SK-N-SH (cell line): ENCODE measurements at regions not wholly inside any gene's neighbourhood (a gene's known extent, or its start where the extent isn't known, plus 50 kb on each side); places are given as distances from the start of the nearest gene placed in this dataset.

Source experiments
- CTCF ChIA-PET: fragments of 300-600, 350-600 bp; formaldehyde crosslinking; extraction: SDS; loops from one replicate; lab custom pipeline; 2021; lab: Yijun Ruan, JAX
- POLR2A ChIA-PET: fragments of 350-600 bp; sonication (Branson Sonifier 250); formaldehyde crosslinking; extraction: SDS; loops from one replicate; lab custom pipeline; 2020; ENCODE audit warnings: antibody characterized with exemption, inconsistent platforms; lab: Yijun Ruan, JAX
- DNase-seq: peaks from one replicate; pipeline ENCODE4 v3.0.0; 2012
- H2AFZ ChIP-seq: fragments of 200-600 bp; sonication (generic); 2 replicates; pipeline ENCODE4 v1.8.1; 2016; ENCODE audit warnings: antibody characterized with exemption, mild to moderate bottlenecking, low read depth
- H3F3A ChIP-seq: fragments of 200-600 bp; sonication (generic); replicated peaks from 2 replicates; pipeline ENCODE3; 2016; ENCODE audit warnings: antibody characterized with exemption, mild to moderate bottlenecking; ENCODE audit not compliant: insufficient read depth
- H3K27ac ChIP-seq, 2 experiments: fragments of 200-500 bp in 1 of 2; fragments of 200-600 bp in 1 of 2; sonication (Bioruptor generic) in 1 of 2; sonication (generic), shearing (Covaris generic) in 1 of 2; 2 replicates each; pipeline versions ENCODE4 v1.5.1 to v1.6.1; 2014 to 2016; ENCODE audit warnings: low read depth in 2 of 2, inconsistent platforms in 1 of 2, low read length in 1 of 2, mild to moderate bottlenecking in 1 of 2, mixed read lengths in 1 of 2
- H3K27me3 ChIP-seq: fragments of 200-600 bp; sonication (generic), shearing (Covaris generic); 2 replicates; pipeline ENCODE4 v1.6.1; 2016; ENCODE audit warnings: mixed run types; ENCODE audit not compliant: insufficient read depth
- H3K36me3 ChIP-seq, 2 experiments: fragments of 200-500 bp in 1 of 2; fragments of 200-600 bp in 1 of 2; sonication (Bioruptor generic) in 1 of 2; sonication (generic) in 1 of 2; replicated peaks in 1 of 2; 2 replicates each; pipeline versions ENCODE3 to v1.5.1; 2014 to 2016; ENCODE audit warnings: low read length in 1 of 2, mild to moderate bottlenecking in 1 of 2; ENCODE audit not compliant: insufficient read depth in 2 of 2, control insufficient read depth in 1 of 2
- H3K4me1 ChIP-seq, 2 experiments: fragments of 200-500 bp in 1 of 2; fragments of 200-600 bp in 1 of 2; sonication (Bioruptor generic) in 1 of 2; sonication (generic), shearing (Covaris generic) in 1 of 2; 2 replicates each; pipeline versions ENCODE4 v1.5.1 to v1.6.1; 2014 to 2016; ENCODE audit warnings: low read depth in 1 of 2, low read length in 1 of 2, mixed run types in 1 of 2; ENCODE audit not compliant: insufficient read depth in 2 of 2, control insufficient read depth in 1 of 2
- H3K4me2 ChIP-seq: fragments of 200-600 bp; sonication (generic), shearing (Covaris generic); 2 replicates; pipeline ENCODE4 v1.6.1; 2017; ENCODE audit warnings: mixed run types
- H3K4me3 ChIP-seq, 2 experiments: fragments of 200-500 bp in 1 of 2; fragments of 200-600 bp in 1 of 2; sonication (Bioruptor generic) in 1 of 2; sonication (generic), shearing (Covaris generic) in 1 of 2; 2 replicates each; pipeline versions ENCODE4 v1.5.1 to v1.8.1; 2014 to 2016; ENCODE audit warnings: low read depth in 2 of 2, inconsistent platforms in 1 of 2, low read length in 1 of 2, mild to moderate bottlenecking in 1 of 2, mixed read lengths in 1 of 2, moderate library complexity in 1 of 2
- H3K79me2 ChIP-seq: fragments of 200-600 bp; sonication (generic); 2 replicates; pipeline ENCODE4 v1.8.1; 2017; ENCODE audit warnings: mild to moderate bottlenecking; ENCODE audit not compliant: insufficient read depth
- H3K9ac ChIP-seq: fragments of 200-600 bp; sonication (generic); 2 replicates; pipeline ENCODE4 v1.6.1; 2017; ENCODE audit warnings: mixed run types
- H3K9me2 ChIP-seq: fragments of 200-600 bp; sonication (generic); 2 replicates; pipeline ENCODE4 v1.6.1; 2017; ENCODE audit warnings: mixed run types
- H3K9me3 ChIP-seq: fragments of 200-600 bp; sonication (generic); 2 replicates; pipeline ENCODE4 v1.6.1; 2017; ENCODE audit warnings: mixed run types, mild to moderate bottlenecking, moderate library complexity
- H4K20me1 ChIP-seq: fragments of 200-600 bp; sonication (generic); 2 replicates; pipeline ENCODE4 v1.6.1; 2017; ENCODE audit warnings: mild to moderate bottlenecking, mixed run types; ENCODE audit not compliant: insufficient read depth
- CHD2 ChIP-seq: fragments of 150-350 bp; IDR thresholded peaks from 2 replicates; pipeline ENCODE4 v1.6.1; 2018; ENCODE audit warnings: low read length; ENCODE audit not compliant: partially characterized antibody
- ELF1 ChIP-seq: IDR thresholded peaks from 2 replicates; pipeline ENCODE4 v1.4.0; 2012
- EP300 ChIP-seq, 2 experiments: IDR thresholded peaks; 2 replicates each; pipeline versions ENCODE4 v1.4.0 to v1.6.1; 2012; ENCODE audit warnings: borderline replicate concordance in 1 of 2, low read depth in 1 of 2, low read length in 1 of 2
- FOSL2 ChIP-seq: IDR thresholded peaks from 2 replicates; pipeline ENCODE4 v1.4.0; 2012; ENCODE audit warnings: low read depth, mild to moderate bottlenecking, moderate library complexity, borderline replicate concordance
- GABPA ChIP-seq: IDR thresholded peaks from 2 replicates; pipeline ENCODE4 v1.4.0; 2012; ENCODE audit warnings: low read depth, mild to moderate bottlenecking
- JUND ChIP-seq: IDR thresholded peaks from 2 replicates; pipeline ENCODE4 v1.4.0; 2012
- MAX ChIP-seq: IDR thresholded peaks from 2 replicates; pipeline ENCODE4 v1.4.0; 2012; ENCODE audit warnings: low read depth
- NFIC ChIP-seq: IDR thresholded peaks from 2 replicates; pipeline ENCODE4 v1.4.0; 2012; ENCODE audit warnings: borderline replicate concordance
- NRF1 ChIP-seq: IDR thresholded peaks from 2 replicates; pipeline ENCODE4 v1.6.1; 2012; ENCODE audit warnings: low read depth, mild to moderate bottlenecking, low read length
- PBX3 ChIP-seq: IDR thresholded peaks from 2 replicates; pipeline ENCODE4; 2012
- RAD21 ChIP-seq: IDR thresholded peaks from 2 replicates; pipeline ENCODE4 v1.6.1; 2012; ENCODE audit warnings: mild to moderate bottlenecking, low read length
- RCOR1 ChIP-seq: fragments of 150-350 bp; IDR thresholded peaks from 2 replicates; pipeline ENCODE4 v1.6.1; 2017; ENCODE audit warnings: antibody characterized with exemption, low read length
- RXRA ChIP-seq: IDR thresholded peaks from 2 replicates; pipeline ENCODE4 v1.4.0; 2012; ENCODE audit warnings: low read depth, mild to moderate bottlenecking, borderline replicate concordance
- SMC3 ChIP-seq: IDR thresholded peaks from 2 replicates; pipeline ENCODE4 v1.6.1; 2012; ENCODE audit warnings: low read depth, low read length, improper control_type of control experiment
- TCF12 ChIP-seq: IDR thresholded peaks from 2 replicates; pipeline ENCODE4 v1.4.0; 2012
- TEAD4 ChIP-seq: IDR thresholded peaks from 2 replicates; pipeline ENCODE4 v1.4.0; 2012; ENCODE audit warnings: mild to moderate bottlenecking, borderline replicate concordance; ENCODE audit not compliant: insufficient read depth
- YY1 ChIP-seq: IDR thresholded peaks from 2 replicates; pipeline ENCODE4 v1.4.0; 2012; ENCODE audit warnings: low read depth, mild to moderate bottlenecking
- WGBS: methylation state at CpG from one replicate; pipeline ENCODE4 v1.1.6; 2017; ENCODE audit warnings: low lambda C conversion rate; 5-methylcytosine and 5-hydroxymethylcytosine counted together
- TF ChIP-seq, protein P1 (sequence below): IDR thresholded peaks from 2 replicates; pipeline ENCODE4 v1.4.0; 2012; ENCODE audit warnings: low read depth, borderline replicate concordance
- TF ChIP-seq, protein P2 (sequence below): fragments of 150-350 bp; IDR thresholded peaks from 2 replicates; pipeline ENCODE4 v1.6.1; 2016; ENCODE audit warnings: mild to moderate bottlenecking, low read depth, low read length
- TF ChIP-seq, protein P3 (sequence below): fragments of 200-600 bp; sonication (generic); IDR thresholded peaks from 2 replicates; pipeline ENCODE4 v1.6.1; 2017; ENCODE audit warnings: antibody characterized with exemption, mild to moderate bottlenecking, moderate library complexity

- Histone ChIP-seq H3K27me3 (no peaks in the 10 kb centered on the region), H3K4me1 (no peaks in the 10 kb centered on the region), H3K9ac (no peak overlapping the region), H3K9me2 (no peaks in the 10 kb centered on the region), H2AFZ (no peak overlapping the region), H4K20me1 (no peaks in the 10 kb centered on the region), H3K4me2 (no peak overlapping the region), H3F3A (no peaks in the 10 kb centered on the region), H3K36me3 (no peaks in the 10 kb centered on the region), H3K27ac (no peak overlapping the region), H3K4me3 (no peak overlapping the region), H3K79me2 (no peaks in the 10 kb centered on the region), H3K9me3 (no peaks in the 10 kb centered on the region)
- 0% methylated on average over 2 of the region's 2 CpGs for WGBS
- CTCF ChIA-PET, result no interaction called here
- POLR2A ChIA-PET, result no interaction called here
- TF ChIP-seq RCOR1 (no peak), MAX (no peak), GABPA (no peak), TCF12 (no peak), JUND (no peak), RXRA (no peak)
- TF ChIP-seq, protein P1, sequence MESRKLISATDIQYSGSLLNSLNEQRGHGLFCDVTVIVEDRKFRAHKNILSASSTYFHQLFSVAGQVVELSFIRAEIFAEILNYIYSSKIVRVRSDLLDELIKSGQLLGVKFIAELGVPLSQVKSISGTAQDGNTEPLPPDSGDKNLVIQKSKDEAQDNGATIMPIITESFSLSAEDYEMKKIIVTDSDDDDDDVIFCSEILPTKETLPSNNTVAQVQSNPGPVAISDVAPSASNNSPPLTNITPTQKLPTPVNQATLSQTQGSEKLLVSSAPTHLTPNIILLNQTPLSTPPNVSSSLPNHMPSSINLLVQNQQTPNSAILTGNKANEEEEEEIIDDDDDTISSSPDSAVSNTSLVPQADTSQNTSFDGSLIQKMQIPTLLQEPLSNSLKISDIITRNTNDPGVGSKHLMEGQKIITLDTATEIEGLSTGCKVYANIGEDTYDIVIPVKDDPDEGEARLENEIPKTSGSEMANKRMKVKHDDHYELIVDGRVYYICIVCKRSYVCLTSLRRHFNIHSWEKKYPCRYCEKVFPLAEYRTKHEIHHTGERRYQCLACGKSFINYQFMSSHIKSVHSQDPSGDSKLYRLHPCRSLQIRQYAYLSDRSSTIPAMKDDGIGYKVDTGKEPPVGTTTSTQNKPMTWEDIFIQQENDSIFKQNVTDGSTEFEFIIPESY, result no peak
- TF ChIP-seq, protein P2, sequence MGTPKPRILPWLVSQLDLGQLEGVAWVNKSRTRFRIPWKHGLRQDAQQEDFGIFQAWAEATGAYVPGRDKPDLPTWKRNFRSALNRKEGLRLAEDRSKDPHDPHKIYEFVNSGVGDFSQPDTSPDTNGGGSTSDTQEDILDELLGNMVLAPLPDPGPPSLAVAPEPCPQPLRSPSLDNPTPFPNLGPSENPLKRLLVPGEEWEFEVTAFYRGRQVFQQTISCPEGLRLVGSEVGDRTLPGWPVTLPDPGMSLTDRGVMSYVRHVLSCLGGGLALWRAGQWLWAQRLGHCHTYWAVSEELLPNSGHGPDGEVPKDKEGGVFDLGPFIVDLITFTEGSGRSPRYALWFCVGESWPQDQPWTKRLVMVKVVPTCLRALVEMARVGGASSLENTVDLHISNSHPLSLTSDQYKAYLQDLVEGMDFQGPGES, result no peak
- TF ChIP-seq, protein P3, sequence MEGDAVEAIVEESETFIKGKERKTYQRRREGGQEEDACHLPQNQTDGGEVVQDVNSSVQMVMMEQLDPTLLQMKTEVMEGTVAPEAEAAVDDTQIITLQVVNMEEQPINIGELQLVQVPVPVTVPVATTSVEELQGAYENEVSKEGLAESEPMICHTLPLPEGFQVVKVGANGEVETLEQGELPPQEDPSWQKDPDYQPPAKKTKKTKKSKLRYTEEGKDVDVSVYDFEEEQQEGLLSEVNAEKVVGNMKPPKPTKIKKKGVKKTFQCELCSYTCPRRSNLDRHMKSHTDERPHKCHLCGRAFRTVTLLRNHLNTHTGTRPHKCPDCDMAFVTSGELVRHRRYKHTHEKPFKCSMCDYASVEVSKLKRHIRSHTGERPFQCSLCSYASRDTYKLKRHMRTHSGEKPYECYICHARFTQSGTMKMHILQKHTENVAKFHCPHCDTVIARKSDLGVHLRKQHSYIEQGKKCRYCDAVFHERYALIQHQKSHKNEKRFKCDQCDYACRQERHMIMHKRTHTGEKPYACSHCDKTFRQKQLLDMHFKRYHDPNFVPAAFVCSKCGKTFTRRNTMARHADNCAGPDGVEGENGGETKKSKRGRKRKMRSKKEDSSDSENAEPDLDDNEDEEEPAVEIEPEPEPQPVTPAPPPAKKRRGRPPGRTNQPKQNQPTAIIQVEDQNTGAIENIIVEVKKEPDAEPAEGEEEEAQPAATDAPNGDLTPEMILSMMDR, result no peak
- DNase-seq, result no peak
Measured at GRCh38 chr5:114208588-114208987, 153.3 kb upstream of the KCNN2 start.

DNA sequence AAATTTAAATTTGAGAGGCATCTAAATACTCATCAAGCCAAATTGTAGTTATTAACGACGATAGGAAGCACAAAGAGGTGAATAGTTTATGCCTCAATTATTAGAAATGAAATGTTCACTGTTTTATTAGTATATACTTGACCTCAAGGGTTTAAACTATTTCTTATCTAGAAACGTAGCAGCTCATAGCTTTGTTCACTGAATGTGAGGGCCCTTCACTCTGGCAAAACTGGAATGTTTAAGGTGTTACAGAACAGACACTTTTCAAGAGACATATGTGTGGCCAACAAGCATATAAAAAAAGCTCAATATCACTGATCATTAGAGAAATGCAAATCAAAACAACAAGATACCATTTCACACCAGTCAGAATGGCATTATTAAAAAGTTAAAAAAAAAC, 151.2 kb upstream of the KCNN2 start:
- WGBS, result 2% methylated on average over 3 of the region's 3 CpGs
- POLR2A ChIA-PET, result no interaction called here

More for the DNA sequence above, 151.2 kb upstream of the KCNN2 start:
- no peaks in the 10 kb centered on the region for H4K20me1 ChIP-seq
- no peaks in the 10 kb centered on the region for H3K36me3 ChIP-seq
- no peaks in the 10 kb centered on the region for H3F3A ChIP-seq
- H3K27me3 ChIP-seq, result no peaks in the 10 kb centered on the region
- DNase-seq, result no peak
- H3K27ac ChIP-seq, result no peak overlapping the region
- no peaks in the 10 kb centered on the region for H3K4me1 ChIP-seq
- CTCF ChIA-PET, result no interaction called here
- H3K4me3 ChIP-seq, result no peak overlapping the region
- no peaks in the 10 kb centered on the region for H3K79me2 ChIP-seq
- H2AFZ ChIP-seq, result no peak overlapping the region
- no peaks in the 10 kb centered on the region for H3K9me3 ChIP-seq
- H3K4me2 ChIP-seq, result no peak overlapping the region
- no peaks in the 10 kb centered on the region for H3K9me2 ChIP-seq
- H3K9ac ChIP-seq, result no peak overlapping the region
- TF ChIP-seq FOSL2 (no peak), JUND (no peak), SMC3 (no peak), NFIC (no peak), NRF1 (no peak), ELF1 (no peak), RAD21 (no peak), PBX3 (no peak), TCF12 (no peak), TEAD4 (no peak), MAX (no peak), CHD2 (no peak), YY1 (no peak), EP300 (IDR thresholded peaks at IDR 0.05; ENCODE audit: borderline replicate concordance in 1 of 2, low read depth in 1 of 2, low read length in 1 of 2) (no peak), GABPA (no peak)
- TF ChIP-seq, protein P2, result no peak
